Activated CD8-positive, alpha-beta memory T cell treated with anti-CD3 and anti-CD28 coated beads, Interleukin-2, amount 50 U/mL, for 24 hours (primary cell): ENCODE measurements at regions not wholly inside any gene's neighbourhood (a gene's known extent, or its start where the extent isn't known, plus 50 kb on each side); places are given as distances from the start of the nearest gene placed in this dataset.
"Not testable (repeated sequence)": the region's sequence is repeated elsewhere in the genome, so short reads cannot be mapped to it uniquely, and the experiment has no call there.

Experiments
- DNase-seq: peaks from one replicate; pipeline ENCODE4 v3.0.0-alpha.2; 2020; ENCODE audit errors: extremely low read depth

DNA sequence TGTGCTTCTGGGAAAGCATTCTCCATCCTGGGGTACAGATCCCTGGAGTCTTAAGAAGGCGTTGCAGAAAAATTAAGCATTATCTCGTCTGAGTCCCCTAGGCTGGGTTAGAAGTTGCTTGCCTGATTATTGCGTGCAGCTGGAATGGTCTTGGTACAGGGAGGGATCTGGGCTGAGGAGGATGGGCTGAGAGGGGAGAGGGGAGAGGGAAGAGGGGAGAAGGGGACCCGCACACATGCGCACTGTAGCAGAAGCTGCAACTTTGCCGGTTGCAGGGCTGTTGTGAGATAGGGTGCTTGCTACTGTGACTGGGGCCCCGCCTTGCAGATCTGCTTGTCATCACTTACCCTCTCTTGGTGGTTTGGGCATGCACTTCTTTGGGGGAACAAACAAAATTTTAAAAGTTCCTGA lies 316.8 kb downstream of the DLEU7 start:
- no peak for DNase-seq

DNA sequence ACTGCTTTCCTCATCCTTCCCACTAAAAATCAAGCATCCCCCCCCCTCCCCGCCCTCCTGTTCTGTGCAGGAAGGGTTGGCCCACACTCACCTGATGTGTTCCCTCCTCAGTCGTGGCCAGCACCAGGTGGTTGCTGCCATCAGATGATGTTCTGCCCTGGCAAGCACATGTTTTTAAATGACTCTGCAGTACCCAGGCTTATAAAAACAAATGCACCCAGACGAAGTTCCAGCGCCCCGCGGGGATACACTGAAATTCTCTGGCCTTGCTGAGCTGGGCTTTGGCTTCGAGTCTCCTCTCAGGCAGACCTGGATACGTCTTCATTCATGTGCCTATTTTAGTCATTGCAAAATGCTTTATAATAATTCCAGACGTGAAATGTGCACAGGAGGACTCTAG lies 316.3 kb downstream of the DLEU7 start:
- no peak for DNase-seq

DNA sequence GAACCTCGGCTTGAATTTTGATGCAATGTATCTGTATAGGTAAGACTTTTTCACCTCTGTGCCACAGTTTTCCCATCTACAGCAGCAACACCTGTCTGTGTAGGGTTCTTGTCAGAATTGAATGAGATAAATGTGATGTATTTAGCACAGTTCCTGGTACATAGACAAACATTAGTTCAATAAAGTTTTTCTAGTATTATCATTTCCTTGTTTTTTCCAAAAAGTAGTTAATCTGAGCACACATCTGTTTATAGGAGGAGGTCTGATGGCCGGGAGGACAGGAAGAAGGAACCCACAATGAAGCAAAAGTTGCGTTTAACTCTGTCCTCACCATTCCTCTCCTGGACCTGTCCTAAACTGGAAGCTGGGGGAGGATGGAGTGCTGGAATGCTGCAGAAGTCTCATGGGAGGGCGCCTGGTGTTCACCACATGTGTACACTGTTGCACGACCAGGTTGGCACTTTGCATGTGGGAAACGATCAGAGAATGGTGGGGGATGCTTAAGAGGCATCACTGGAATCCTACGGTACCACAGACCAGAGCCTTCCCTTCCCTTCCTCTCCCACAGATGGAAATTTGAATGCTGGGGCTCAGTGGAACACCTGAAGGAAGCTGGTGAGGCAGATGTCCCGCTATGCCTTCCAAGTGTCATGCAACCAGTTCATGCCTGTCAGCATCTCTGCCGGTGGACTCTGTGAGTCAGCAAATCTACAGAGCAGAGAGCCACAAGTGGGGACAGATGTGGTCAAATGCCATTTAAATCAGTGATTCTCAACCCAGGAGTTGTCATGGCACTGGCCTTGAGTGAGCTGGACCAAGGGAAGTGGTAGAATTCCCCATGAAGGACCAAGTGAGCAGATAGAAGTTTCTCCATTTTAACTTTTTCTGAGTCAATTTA lies 315.6 kb downstream of the DLEU7 start:
- no peak for DNase-seq

GRCh38 chr13:50529154-50529882 lies 314.2 kb downstream of the DLEU7 start:
- DNase-seq, result no peak

- DNase-seq, result no peak
These were observed 311.3 kb downstream of the DLEU7 start for GRCh38 chr13:50531917-50532899.

GRCh38 chr13:50535050-50535449 lies 308.4 kb downstream of the DLEU7 start:
- no peak for DNase-seq

- no peak for DNase-seq
These were observed 306.5 kb downstream of the DLEU7 start for GRCh38 chr13:50537029-50537428.

DNA sequence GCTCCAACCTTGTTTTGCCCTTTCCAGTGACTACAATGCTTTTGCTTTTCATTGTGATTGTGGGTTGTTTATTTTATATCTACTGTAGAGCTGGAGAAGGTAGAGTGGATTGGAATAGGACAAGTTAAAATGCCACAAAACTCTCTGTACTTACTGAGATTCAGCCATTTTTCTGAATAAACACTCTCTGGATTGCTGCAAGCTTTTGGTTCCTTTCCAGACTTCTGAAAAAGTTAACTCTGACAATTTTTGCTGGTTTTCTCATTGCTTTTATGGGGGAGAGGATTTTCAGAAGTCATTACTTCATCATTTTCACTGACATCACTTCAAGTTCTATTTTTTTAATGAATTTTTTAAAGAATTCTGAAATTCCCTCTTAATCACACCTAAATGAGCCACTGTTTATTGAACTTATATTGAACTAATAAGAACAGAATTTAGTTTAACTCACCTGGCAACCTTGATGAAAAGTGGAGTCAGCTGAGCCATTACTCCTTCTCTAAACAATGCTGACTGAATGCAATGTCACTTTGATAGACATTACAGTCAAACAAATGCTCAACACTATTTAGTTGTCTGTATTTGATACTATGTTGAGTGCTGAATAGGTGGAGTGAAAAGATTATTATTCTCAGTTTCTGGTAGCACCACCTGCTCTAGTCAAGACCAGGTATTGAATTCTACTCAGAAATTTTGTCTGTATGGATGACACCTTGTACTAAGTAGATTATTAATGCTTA lies 303.5 kb downstream of the DLEU7 start:
- no peak for DNase-seq

DNA sequence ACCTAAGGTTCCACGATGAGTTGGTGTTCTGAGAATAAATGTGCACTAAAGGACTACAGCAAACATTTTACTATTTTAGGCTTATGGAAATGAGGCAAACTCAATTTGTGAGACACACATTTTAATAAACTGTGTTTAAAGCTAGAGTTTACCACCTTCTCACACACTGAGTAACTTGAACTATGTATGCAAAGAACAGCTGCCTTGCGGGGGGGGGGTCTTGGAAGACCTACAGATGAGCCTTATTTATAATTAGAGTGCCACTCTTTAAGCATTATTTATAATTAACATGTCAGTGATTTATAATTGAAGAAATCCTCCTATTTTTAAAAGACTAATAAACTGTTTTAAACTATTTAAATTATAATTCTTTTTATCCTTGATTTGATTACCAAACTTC lies 300.4 kb downstream of the DLEU7 start:
- DNase-seq, result no peak

DNA sequence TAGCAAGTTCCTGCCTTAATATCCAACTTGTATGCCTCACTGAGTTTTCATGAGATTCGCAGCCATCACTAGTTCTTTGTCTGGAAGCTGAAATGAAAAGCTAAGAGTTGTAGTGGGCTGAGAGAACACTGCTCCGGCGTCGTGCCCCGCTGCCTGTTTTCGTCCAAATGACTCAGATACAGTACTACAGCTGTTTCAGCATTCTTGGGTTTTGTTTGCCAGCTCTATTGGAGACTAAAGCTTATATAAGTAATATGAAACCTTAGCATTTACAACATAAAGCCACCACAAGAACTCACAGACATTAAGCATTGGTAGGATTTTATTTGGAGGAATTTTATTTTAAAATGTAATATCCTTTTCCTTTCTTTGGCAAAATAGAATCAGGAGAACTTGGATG lies 299.7 kb downstream of the DLEU7 start:
- DNase-seq, result no peak

DNA sequence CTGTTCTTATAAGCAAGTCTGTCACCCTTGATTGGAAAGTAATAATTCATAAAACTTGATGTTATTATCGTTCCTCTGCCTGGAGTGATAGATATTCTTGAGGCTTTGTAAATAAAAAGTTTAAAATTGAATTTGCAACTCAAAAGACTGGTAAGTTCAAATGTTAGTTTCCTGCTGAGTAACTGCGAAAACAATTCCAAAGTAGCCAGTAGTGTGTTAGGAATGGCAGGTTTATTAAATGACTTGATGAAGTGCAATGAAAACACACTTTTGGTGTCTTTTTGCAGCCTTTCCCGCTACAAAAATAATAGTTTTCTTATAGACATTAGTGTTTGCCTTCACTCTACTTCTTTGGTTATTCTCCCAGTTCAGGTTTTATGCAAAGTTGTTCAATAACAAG lies 299.3 kb downstream of the DLEU7 start:
- no peak for DNase-seq

GRCh38 chr13:50547175-50547574 lies 296.3 kb downstream of the DLEU7 start:
- DNase-seq, result not testable (repeated sequence)

DNA sequence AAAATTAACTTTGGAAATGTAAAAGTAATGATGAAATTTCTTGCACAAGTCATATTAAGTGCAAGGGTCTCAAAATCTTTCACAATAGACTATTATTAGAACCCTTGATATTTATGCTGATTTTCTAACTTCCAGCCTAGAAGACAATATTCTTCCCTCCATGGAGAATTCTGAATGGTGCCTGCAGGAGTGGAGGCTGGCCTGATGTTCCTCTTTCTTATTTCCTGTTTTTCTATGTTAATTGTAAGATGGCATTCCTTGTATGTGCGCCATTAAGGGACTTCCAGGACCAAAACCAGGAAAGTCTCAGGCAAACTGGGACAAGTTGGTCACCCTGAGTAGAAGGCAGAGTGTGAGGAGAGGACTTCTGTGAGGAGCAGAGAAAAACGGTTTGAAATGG lies 294.9 kb downstream of the DLEU7 start:
- DNase-seq, result no peak

DNA sequence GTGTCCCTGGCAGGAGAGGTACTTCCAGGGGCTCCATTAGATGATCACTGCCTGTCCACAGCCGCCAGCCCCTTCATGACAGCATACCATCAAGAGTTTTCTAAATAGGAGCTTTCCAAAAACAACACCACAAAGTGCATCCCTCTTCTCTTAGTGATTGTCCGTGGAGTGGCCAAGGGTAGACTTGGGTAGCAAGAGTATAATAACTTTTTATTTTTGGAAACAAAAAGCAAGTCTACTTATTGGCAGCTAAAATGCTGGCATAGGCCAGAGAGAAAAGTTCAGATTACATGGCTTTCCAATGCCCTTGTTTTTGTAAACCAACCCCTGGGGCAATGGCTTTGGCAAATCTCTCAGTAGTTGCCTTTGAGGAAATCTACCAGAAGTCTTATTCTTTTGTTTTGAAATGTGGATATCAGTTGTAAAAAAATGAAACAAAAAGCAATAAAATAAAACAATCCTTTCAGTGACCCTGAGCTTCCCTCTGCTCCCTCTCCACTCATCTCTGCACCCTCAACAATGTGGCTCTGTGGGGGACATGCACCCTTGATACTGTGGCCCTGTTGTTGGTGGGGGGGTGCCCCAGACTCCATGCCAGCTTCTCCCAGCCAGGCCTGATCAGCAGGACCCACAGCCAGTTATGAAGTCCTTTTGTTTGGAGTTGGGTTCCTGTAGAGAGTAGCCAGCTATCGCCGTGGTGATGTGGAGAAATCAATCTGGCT lies 294.1 kb downstream of the DLEU7 start:
- DNase-seq, result no peak

DNA sequence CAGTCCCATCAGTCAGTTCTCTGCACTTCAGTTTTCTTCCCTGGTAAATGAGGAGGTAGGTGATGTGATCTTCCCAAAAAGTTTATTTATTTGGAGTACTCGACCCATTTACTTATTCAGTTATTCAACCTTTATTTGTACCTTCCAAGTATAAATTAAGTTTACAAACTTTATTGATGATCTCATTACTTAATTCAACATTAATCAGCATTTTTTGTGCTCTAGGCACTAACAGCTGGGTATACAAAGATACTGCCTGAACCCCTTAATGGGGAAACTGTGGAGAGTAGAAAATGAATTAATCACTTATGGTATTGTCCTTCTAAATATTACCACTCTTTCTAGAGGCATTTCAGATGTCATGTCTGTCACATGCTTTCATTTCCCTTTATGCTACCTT lies 293.3 kb downstream of the DLEU7 start:
- DNase-seq, result no peak

DNA sequence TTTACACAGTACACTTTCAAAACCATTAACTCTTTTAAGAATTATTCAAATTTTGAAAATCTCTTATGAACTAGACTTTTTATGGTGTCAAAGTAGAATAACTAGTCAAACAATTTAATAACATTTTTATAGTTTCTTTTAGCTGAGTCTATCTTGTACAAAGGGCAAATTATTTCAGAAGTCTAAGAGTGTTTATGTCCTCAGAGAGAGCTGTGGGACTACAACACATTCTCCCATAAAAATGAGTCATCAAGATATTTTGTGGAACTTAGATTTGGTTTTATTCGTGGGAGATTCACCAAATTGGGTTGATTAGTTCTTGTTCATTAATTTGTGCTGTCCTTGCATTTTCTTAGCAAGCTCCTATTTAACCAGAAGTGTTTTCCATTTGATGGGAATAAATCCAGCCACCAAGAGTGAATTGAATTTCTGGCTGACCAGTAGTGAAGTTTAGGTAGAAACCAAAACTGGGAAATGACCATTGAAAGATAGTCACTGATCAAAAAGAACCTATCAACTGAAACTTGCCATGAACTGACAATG lies 291.0 kb downstream of the DLEU7 start:
- no peak for DNase-seq

DNA sequence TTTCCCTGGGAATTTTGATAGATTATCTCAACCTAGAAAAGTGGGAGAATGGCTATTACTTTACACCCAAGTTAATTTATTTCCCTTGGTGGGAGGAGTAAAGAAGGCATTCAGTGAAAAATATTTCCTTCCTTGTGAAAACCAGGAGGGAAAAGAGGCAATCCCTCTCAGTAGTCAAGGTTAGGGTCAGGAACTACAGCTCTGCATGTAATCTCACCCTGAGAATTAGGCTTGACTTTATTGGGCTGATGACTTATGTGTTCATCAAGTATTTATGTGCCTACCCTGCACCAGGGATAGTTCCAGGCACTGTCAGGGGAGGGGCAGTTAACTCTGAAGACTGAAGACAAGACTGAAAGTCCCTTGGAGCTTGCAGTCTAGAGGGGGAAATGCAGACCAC lies 281.8 kb downstream of the DLEU7 start:
- DNase-seq, result no peak

DNA sequence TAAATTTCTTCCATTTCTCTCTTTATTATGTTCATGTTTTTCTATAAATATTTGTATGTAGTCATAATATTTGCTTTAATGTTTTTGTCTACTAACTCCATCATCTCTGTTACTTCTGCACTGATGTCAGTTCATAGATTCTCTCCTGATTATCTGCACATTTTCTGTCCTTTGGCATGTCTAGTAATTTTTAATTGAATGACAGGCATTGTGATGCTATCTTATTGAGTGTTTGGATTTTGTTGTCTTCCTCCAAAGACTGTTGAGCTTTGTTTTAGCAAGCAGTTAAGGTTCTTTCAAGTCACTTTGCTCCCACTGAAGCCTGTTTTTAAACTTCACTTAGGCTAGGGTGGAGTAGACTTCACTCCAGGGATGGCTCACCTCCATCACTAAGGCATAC lies 276.8 kb downstream of the DLEU7 start:
- no peak for DNase-seq

GRCh38 chr13:50572129-50572528 lies 271.4 kb downstream of the DLEU7 start:
- DNase-seq, result no peak

GRCh38 chr13:50573066-50573465 lies 270.4 kb downstream of the DLEU7 start:
- no peak for DNase-seq
